ENCODE measurements at regions not wholly inside any gene's neighbourhood (a gene's known extent, or its start where the extent isn't known, plus 50 kb on each side); places are given as distances from the start of the nearest gene placed in this dataset.

- Mint-ChIP-seq H3K27me3 (no peaks in the 10 kb centered on the region), H3K9me3 (peaks cover 3% of the 10 kb centered on the region), H3K36me3 (ENCODE audit: low read depth) (no peaks in the 10 kb centered on the region), H3K4me1 (no peaks in the 10 kb centered on the region), H3K4me3 (no peak overlapping the region), H3K27ac (no peak overlapping the region)
- ChIA-PET POLR2A (no interaction called here), CTCF (no interaction called here)
- no peak for DNase-seq
- no peak for ATAC-seq (ENCODE audit: low read depth)
- TF ChIP-seq CTCF (IDR thresholded peaks at IDR 0.05), result no peak
- intact Hi-C loops (cut with micrococcal nuclease), result no loop called here
Observed at GRCh38 chr13:82654861-82655855, 1227.1 kb downstream of the SLITRK1 start.

GRCh38 chr13:82654143-82654542 is 1228.1 kb downstream of the SLITRK1 start:
- Mint-ChIP-seq H3K9me3 (peaks cover 3% of the 10 kb centered on the region), H3K36me3 (ENCODE audit: low read depth) (no peaks in the 10 kb centered on the region), H3K27me3 (no peaks in the 10 kb centered on the region), H3K4me3 (no peak overlapping the region), H3K4me1 (no peaks in the 10 kb centered on the region), H3K27ac (no peak overlapping the region)
- ATAC-seq (ENCODE audit: low read depth), result no peak
- no peak for DNase-seq
- POLR2A ChIA-PET, result no interaction called here
- TF ChIP-seq CTCF (IDR thresholded peaks at IDR 0.05), result no peak
- CTCF ChIA-PET, result no interaction called here
- intact Hi-C loops (cut with micrococcal nuclease), result no loop called here

DNA sequence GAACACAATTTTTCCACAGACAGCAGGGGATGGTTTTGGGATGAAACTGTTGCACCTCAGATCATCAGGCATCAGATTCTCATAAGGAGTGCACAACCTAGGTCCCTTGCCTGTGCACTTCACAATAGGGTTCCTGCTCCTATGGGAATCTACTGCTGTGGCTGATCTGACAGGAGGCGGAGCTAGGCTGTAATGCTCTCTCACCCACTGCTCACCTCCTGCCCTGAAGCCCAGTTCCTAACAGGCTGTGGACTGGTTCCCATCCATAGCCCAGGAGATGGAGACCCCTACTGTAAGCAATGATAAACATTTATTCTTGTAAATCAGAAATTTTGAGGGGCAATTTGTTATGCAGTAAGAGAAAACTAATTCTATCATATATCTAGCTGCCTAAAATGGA is 1234.7 kb downstream of the SLITRK1 start:
- no peak overlapping the region for H3K27ac Mint-ChIP-seq
- H3K36me3 Mint-ChIP-seq (ENCODE audit: low read depth), result no peaks in the 10 kb centered on the region
- H3K9me3 Mint-ChIP-seq, result no peaks in the 10 kb centered on the region
- H3K27me3 Mint-ChIP-seq, result no peaks in the 10 kb centered on the region
- intact Hi-C loops (cut with micrococcal nuclease), result no loop called here
- POLR2A ChIA-PET, result no interaction called here
- no peak for ATAC-seq (ENCODE audit: low read depth)
- no peaks in the 10 kb centered on the region for H3K4me1 Mint-ChIP-seq
- CTCF ChIA-PET, result no interaction called here
- no peak for DNase-seq
- H3K4me3 Mint-ChIP-seq, result no peak overlapping the region
- no peak for TF ChIP-seq CTCF (IDR thresholded peaks at IDR 0.05)

GRCh38 chr13:82636119-82636518 is 1246.2 kb downstream of the SLITRK1 start:
- ChIA-PET POLR2A (no interaction called here), CTCF (no interaction called here)
- H3K27me3 Mint-ChIP-seq, result no peaks in the 10 kb centered on the region
- DNase-seq, result no peak
- H3K9me3 Mint-ChIP-seq, result peaks cover 4% of the 10 kb centered on the region
- no peaks in the 10 kb centered on the region for H3K36me3 Mint-ChIP-seq (ENCODE audit: low read depth)
- intact Hi-C loops (cut with micrococcal nuclease), result no loop called here
- H3K4me3 Mint-ChIP-seq, result no peak overlapping the region
- ATAC-seq (ENCODE audit: low read depth), result no peak
- no peak overlapping the region for H3K27ac Mint-ChIP-seq
- H3K4me1 Mint-ChIP-seq, result no peaks in the 10 kb centered on the region
- TF ChIP-seq CTCF (IDR thresholded peaks at IDR 0.05), result no peak

GRCh38 chr13:82634946-82635345 is 1247.3 kb downstream of the SLITRK1 start:
- H3K9me3 Mint-ChIP-seq, result peaks cover 4% of the 10 kb centered on the region
- H3K4me1 Mint-ChIP-seq, result no peaks in the 10 kb centered on the region
- H3K36me3 Mint-ChIP-seq (ENCODE audit: low read depth), result no peaks in the 10 kb centered on the region
- H3K27me3 Mint-ChIP-seq, result no peaks in the 10 kb centered on the region
- no peak for TF ChIP-seq CTCF (IDR thresholded peaks at IDR 0.05)
- H3K27ac Mint-ChIP-seq, result no peak overlapping the region
- ChIA-PET CTCF (no interaction called here), POLR2A (no interaction called here)
- intact Hi-C loops (cut with micrococcal nuclease), result no loop called here
- H3K4me3 Mint-ChIP-seq, result no peak overlapping the region
- ATAC-seq (ENCODE audit: low read depth) (no peak), DNase-seq (no peak)
